GM19463 (cell line): ENCODE measurements at regions not wholly inside any gene's neighbourhood (a gene's known extent, or its start where the extent isn't known, plus 50 kb on each side); places are given as distances from the start of the nearest gene placed in this dataset.

ENCODE experiments used
- ATAC-seq: cut with Tn5 transposase; IDR thresholded peaks from one replicate; pipeline ENCODE4 v1.9.1; 2021; ENCODE audit warnings: mild to moderate bottlenecking, moderate library complexity; ENCODE audit not compliant: unreplicated experiment

- ATAC-seq = no peak
Measured at GRCh38 chr10:128902031-128902710, 564.9 kb upstream of the MGMT start.

DNA sequence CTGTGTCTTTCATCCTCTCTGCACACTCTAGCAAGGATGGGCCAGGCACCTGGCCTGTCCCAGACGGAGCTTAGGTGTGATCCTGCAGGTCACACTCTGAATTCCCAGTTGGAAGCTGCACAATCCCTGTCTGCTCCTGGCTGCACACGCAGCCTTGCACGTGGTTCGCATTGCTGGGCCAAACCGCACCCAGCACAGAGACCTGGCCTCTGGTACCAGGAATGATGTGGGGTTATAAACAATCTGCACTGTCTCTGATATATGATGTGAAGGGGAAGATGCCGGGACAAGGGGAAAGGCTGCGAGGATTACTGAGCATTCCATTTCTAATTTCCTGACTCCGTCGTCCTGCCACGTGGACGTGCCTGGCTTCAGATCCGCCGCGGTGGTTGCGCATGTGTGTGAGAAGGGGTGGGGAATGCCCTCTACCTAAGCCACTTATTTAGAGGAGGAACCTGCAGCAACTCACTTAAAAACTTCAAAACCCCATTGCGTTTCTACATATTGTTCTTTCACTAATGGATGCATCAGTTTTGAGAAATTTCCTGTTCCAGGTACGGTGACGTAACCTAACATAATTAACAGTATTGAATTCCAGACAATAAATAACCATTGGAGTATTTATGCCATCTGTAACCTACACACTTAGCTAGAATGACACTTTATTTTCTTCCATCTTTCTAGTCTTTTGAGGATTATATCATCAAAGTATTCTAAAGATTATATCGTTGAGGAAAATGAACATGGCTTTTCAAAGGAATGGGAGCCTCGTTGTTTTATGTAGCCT, 559.7 kb upstream of the MGMT start:
- ATAC-seq = no peak

DNA sequence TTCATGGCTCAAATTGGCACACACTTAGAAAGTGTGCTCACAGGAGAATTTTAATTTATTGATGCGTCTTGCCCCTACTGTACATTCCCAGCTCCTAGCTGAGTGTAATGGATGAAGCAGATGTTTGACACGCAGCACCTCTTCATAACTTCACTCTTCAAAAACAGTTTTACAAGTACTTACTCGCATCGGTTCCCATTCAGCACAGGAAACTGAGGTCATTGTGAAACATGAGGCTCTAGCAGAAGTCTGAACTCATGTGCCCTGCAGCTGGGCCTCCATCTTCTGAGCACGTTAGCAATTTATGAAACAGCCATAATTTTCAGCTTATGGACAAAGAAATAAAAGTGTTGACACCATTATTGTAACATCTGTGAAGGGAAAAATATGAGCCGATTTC, 558.9 kb upstream of the MGMT start:
- no peak for ATAC-seq

DNA sequence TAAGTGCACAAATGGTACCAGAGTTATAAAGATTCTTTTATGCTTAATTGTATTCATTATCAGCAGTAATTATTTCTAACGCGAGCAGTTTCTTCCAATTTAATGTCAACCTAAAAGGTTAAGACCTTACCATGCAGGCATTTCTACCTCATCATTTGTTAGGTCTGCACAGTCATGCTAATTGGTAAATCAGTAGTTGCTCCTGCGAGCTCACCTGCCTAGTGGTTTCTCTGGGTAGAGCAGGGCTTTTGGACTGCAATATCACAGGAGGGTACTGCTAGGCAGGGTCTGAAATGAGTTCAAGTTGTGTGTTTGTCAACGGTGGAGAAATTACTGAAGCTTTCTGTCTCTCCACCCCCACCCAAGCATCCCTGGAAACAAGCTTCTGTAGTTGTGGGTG, 558.5 kb upstream of the MGMT start:
- no peak for ATAC-seq

DNA sequence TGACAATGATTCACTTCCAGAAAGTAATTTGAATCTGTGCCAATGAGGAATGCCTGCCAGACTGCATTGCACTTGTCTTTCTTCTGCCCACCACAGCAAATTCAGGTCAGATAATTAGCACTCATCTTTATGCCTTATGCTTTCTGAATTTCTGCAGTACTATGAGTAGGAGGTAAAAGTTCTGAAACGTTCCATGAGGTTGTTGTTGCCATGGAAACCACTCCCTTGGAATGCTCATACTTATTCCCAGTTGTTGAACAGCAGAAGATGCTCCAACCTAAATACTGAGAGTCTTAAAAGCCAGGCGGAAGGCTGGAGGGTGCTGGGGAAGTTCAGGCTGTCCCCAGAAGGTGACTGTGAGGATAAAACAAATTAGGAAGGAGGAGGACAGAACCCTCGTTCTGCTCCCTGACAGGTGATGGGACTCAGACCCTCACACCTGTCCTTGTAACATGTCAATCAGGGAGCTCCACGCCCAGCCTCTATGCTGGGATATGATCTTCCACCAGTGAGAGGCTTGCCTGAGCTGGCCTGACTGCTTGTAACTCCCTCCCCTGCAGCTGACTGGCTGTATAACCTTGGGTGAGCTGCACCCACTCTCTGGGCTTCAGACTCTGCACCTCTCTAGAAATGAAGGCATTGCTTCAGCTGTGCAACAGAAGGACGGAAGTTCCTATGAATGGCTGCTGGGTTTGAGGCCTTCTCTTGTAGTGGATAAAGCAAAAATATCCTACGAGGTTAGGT, 554.3 kb upstream of the MGMT start:
- ATAC-seq = no peak

- no peak for ATAC-seq
Measured at GRCh38 chr10:128914681-128915080, 552.4 kb upstream of the MGMT start.

GRCh38 chr10:128915630-128916029, 551.4 kb upstream of the MGMT start:
- no peak for ATAC-seq

DNA sequence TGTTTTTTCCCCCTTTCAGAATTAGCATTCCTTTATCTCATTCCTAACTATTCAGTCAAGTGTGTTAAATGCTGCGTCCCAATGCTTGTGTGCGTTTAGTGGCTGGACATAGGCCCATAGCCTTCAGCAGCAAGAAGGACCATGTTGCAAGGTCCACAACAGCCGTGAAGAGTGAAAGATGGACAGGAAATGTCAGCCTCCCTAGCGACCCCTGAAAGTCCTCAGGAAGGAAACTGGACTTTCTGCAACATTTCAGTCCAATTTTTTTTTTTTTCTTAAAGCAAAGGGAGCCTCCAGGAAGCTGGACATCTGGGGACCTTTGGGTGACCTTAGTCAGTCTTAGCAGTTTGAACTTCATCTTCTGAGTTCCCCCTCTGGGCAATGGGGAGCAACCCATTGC, 550.7 kb upstream of the MGMT start:
- no peak for ATAC-seq

DNA sequence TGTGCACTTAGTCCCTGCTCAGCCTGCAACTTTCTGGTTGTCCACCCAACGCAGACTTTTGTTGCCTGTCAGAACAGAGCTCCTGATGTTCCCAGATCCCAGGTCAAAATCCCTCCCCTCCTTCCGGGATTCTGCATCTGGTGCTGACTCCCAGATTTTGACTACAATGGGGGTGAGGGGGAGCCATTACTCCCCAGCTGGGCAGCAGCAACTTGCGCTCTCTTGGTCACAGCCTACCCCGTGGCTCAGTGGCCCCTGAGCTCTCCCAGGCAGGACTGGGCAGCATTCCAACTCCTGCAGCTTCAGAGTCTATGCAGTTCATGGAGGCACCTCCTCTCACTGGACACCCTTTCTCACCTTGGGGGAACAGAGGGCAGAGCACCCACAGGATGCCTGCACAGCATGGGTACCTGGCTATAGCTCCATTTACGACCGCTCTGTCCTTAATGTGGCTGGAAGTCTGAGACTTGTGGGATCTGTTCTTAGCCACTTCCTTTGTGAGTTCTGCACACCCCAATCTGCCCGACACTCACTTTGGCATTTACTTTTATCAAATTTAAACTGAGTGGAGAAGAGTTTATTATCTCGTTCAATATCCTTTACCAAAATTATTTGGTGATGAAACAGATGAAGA, 545.5 kb upstream of the MGMT start:
- ATAC-seq = no peak

DNA sequence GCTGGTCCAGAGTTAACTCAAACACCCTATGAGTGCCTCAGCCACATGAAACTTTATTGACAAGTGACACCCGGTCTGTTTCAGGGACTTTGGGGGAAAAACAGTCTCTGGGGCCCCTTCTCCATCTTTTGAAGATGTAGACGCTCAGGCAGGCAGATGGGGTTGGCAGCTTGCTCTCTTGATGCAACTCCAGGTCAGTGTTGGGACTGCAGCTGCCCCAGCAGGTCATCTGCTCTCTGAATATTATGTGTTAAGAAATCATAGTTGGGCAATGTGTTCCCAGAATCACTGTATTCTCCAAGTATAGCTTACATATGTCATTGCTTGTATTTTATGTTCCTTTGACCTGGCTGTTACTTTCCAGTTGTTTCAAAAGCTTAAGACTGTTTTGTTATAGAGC, 544.9 kb upstream of the MGMT start:
- ATAC-seq = no peak

GRCh38 chr10:128922619-128923196, 544.3 kb upstream of the MGMT start:
- no peak for ATAC-seq

GRCh38 chr10:128924918-128925317, 542.1 kb upstream of the MGMT start:
- ATAC-seq = no peak

- ATAC-seq = no peak
Measured at GRCh38 chr10:128926711-128927110, 540.3 kb upstream of the MGMT start.

GRCh38 chr10:128927497-128928161, 539.4 kb upstream of the MGMT start:
- ATAC-seq = no peak

DNA sequence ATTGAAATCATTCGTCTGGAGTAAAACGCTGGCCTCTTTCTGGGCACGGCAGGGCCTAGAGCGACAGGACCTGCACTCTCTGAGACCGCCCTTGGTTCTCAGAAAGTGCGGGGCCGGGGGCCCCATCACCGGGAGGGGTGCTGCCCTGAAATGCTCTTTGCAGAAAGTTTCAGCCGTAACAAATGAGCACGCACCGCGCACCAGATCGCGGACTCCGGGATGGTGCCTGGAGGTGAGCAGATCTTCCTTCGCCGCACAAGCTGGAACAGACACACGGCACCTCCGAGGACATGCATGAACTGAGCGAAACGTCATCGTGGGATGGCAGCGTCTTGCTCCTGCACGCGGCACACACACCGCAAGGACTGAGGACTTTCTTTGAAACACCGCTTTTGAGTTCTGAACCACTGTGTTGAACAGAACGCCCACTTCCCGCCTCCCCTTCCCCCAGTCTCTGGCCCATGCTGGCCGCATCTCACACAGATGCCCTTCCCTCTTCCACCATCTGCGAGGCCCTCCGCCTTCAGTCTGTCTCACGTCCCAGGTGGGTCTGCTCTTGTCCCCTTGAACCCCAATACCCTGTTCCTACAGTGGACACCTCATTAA, 538.7 kb upstream of the MGMT start:
- ATAC-seq = no peak

DNA sequence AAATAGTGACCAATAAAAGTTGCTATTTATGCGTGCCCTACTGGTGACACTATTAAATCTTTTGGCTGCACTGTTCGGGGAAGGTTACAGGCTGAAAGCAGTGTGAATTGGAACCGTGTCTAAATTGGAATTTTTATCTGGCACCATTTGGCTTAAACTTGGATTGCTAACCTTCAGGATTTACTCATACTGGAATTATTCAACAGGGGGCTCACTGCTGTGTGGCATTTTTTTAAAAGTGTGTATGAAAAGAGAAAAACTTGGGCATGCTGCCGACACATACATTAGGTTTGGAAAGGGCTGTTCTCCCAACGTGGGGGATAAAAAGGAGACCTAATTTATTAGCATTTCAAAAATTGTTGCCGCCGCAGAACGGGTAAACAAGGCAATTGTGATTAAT, 537.9 kb upstream of the MGMT start:
- ATAC-seq = no peak

DNA sequence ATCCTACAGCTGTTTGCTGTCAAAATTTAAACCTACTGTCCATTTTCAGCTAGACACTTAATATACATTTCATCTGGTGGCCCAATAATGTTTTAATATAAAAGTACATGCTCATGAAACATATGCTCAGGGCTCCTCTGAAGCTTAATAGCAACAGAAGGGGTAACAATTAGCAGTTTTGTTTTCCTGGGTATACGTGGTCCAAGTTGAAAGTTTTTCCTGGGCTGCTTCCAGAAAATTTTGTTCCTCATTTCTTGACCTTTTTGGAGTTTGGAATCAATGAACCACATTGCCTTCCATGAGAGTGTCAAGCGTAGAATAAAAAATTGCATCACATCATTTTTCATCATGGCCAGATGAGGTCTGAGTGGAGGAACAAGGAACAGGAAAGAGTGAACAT, 537.3 kb upstream of the MGMT start:
- no peak for ATAC-seq

- no peak for ATAC-seq
Measured at GRCh38 chr10:128930515-128930914, 536.5 kb upstream of the MGMT start.

- no peak for ATAC-seq
Measured at GRCh38 chr10:128932071-128932820, 534.8 kb upstream of the MGMT start.
